Gastroesophageal sphincter (tissue), 4 donors: ENCODE measurements at regions not wholly inside any gene's neighbourhood (a gene's known extent, or its start where the extent isn't known, plus 50 kb on each side); places are given as distances from the start of the nearest gene placed in this dataset.

Experiments
- ATAC-seq: fragments of 150-250 bp; one replicate; pipeline ENCODE4 v1.9.1; 2016; ENCODE audit warnings: mild to moderate bottlenecking, moderate library complexity
- H3K27ac ChIP-seq, 4 donors: fragments of 200-600 bp; sonication (generic) in 3 of 4; 1 replicate in 3 of 4; 2 replicates in 1 of 4; pipeline ENCODE4 v1.5.1; 2016 to 2019
- H3K27me3 ChIP-seq: fragments of 200-600 bp; sonication (generic); one replicate; pipeline ENCODE4 v1.5.1; 2019
- H3K36me3 ChIP-seq, 2 donors: fragments of 200-600 bp; sonication (generic); one replicate each; pipeline ENCODE4 v1.5.1; 2019; ENCODE audit warnings: control low read depth in 1 of 2
- H3K4me1 ChIP-seq, 3 donors: fragments of 200-600 bp; sonication (generic); 1 replicate in 2 of 3; 2 replicates in 1 of 3; pipeline ENCODE4 v1.5.1; 2016 to 2019; ENCODE audit warnings: control low read depth in 2 of 3
- H3K4me3 ChIP-seq, 2 donors: fragments of 200-600 bp; sonication (generic); one replicate each; pipeline ENCODE4 v1.5.1; 2019; ENCODE audit warnings: mild to moderate bottlenecking in 1 of 2, moderate library complexity in 1 of 2
- H3K9me3 ChIP-seq, 3 donors: fragments of 200-600 bp; sonication (generic); one replicate each; pipeline ENCODE4 v1.5.1; 2017 to 2019; ENCODE audit warnings: control low read depth in 2 of 3
- EP300 ChIP-seq: sonication (generic); formaldehyde crosslinking; IDR thresholded peaks from one replicate; pipeline ENCODE4 v1.6.1; 2017; ENCODE audit warnings: antibody characterized with exemption, mild to moderate bottlenecking
- POLR2A ChIP-seq, 2 donors: fragments of 450-650 bp; IDR thresholded peaks; one replicate each; pipeline ENCODE4 v1.6.1; 2017; ENCODE audit warnings: antibody characterized with exemption in 2 of 2, mild to moderate bottlenecking in 2 of 2, moderate library complexity in 1 of 2
- POLR2AphosphoS5 ChIP-seq: sonication (generic); formaldehyde crosslinking; IDR thresholded peaks from one replicate; pipeline ENCODE4 v1.6.1; 2017; ENCODE audit warnings: antibody characterized with exemption
- WGBS, 2 donors: methylation state at CpG; one replicate each; pipeline ENCODE4 v1.1.5; 2018; ENCODE audit warnings: low coverage in 1 of 2; 5-methylcytosine and 5-hydroxymethylcytosine counted together
- TF ChIP-seq, protein P1 (sequence below), 4 experiments: fragments of 200-600 bp in 2 of 4; fragments of 450-650 bp in 2 of 4; sonication (generic) in 1 of 4; IDR thresholded peaks; one replicate each; pipeline ENCODE4 v1.5.1; 2017 to 2019; ENCODE audit warnings: antibody characterized with exemption in 4 of 4, mild to moderate bottlenecking in 2 of 4, moderate library complexity in 2 of 4

- no peak overlapping the region for H3K27ac ChIP-seq
- no peaks in the 10 kb centered on the region for H3K4me1 ChIP-seq
- H3K27me3 ChIP-seq, result no peaks in the 10 kb centered on the region
- ATAC-seq, result no peak
- peaks cover 0 to 8% (median 0%) of the 10 kb centered on the region in 3 donors for H3K9me3 ChIP-seq
- no peak for TF ChIP-seq EP300
- H3K4me3 ChIP-seq, result no peak overlapping the region
- WGBS, 2 donors, result 89% methylated on average over 3 of the region's 5 CpGs; no CpG with 5 or more reads in 1 of the 2 donors
- H3K36me3 ChIP-seq, result no peaks in the 10 kb centered on the region
Observed at GRCh38 chr17:77756028-77756427, 202.5 kb upstream of the TNRC6C start.

GRCh38 chr17:77756846-77757560 is 201.5 kb upstream of the TNRC6C start:
- H3K36me3 ChIP-seq, result no peaks in the 10 kb centered on the region
- no peak overlapping the region for H3K4me3 ChIP-seq
- ATAC-seq, result no peak
- TF ChIP-seq EP300, result no peak
- no peak for TF ChIP-seq POLR2AphosphoS5
- TF ChIP-seq POLR2A (IDR thresholded peaks at IDR 0.05), result no peak
- TF ChIP-seq, protein P1, sequence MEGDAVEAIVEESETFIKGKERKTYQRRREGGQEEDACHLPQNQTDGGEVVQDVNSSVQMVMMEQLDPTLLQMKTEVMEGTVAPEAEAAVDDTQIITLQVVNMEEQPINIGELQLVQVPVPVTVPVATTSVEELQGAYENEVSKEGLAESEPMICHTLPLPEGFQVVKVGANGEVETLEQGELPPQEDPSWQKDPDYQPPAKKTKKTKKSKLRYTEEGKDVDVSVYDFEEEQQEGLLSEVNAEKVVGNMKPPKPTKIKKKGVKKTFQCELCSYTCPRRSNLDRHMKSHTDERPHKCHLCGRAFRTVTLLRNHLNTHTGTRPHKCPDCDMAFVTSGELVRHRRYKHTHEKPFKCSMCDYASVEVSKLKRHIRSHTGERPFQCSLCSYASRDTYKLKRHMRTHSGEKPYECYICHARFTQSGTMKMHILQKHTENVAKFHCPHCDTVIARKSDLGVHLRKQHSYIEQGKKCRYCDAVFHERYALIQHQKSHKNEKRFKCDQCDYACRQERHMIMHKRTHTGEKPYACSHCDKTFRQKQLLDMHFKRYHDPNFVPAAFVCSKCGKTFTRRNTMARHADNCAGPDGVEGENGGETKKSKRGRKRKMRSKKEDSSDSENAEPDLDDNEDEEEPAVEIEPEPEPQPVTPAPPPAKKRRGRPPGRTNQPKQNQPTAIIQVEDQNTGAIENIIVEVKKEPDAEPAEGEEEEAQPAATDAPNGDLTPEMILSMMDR (IDR thresholded peaks at IDR 0.05), result no peak
- H3K27me3 ChIP-seq, result no peaks in the 10 kb centered on the region
- no peak overlapping the region for H3K27ac ChIP-seq
- no peaks in the 10 kb centered on the region for H3K4me1 ChIP-seq
- WGBS, 2 donors, result 20 to 65% methylated on average over 1 to 5 of the region's 10 CpGs
- peaks cover 0 to 8% (median 0%) of the 10 kb centered on the region in 3 donors for H3K9me3 ChIP-seq

GRCh38 chr17:77757561-77757898 is 201.0 kb upstream of the TNRC6C start:
- 67 to 73% methylated on average over 1 to 7 of the region's 7 CpGs for WGBS, 2 donors
- H3K9me3 ChIP-seq, result peaks cover 0 to 8% (median 0%) of the 10 kb centered on the region in 3 donors
- H3K4me3 ChIP-seq, result no peak overlapping the region
- TF ChIP-seq POLR2AphosphoS5 (no peak), POLR2A (IDR thresholded peaks at IDR 0.05) (no peak), EP300 (no peak)
- TF ChIP-seq, protein P1 (IDR thresholded peaks at IDR 0.05), result no peak
- H3K27me3 ChIP-seq, result no peaks in the 10 kb centered on the region
- H3K4me1 ChIP-seq, result no peaks in the 10 kb centered on the region
- no peak for ATAC-seq
- H3K27ac ChIP-seq, result no peak overlapping the region
- no peaks in the 10 kb centered on the region for H3K36me3 ChIP-seq

- WGBS, 2 donors, result 70 to 71% methylated on average over 3 to 6 of the region's 6 CpGs
- no peak for TF ChIP-seq POLR2A (IDR thresholded peaks at IDR 0.05)
- H3K36me3 ChIP-seq, result no peaks in the 10 kb centered on the region
Observed at GRCh38 chr17:77763023-77763422, 195.5 kb upstream of the TNRC6C start.

DNA sequence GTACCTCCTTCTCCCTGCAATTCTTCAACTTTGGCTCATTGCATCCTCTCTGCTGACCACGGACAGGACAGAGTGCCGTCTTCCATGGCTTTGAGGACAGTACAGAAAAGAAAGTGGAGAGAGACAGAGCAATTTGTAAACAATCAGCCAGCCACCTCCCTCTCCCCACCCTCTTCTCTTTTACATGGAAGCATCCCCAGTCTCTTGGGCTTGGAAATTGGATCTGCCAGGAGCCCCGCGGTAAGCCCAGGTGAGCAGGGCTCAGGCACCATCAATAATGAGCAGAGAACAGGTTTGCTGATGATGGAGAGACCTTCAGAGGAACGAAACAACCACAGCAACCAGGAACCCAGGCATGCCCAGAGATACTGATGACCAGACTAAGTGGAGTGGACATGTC is 194.9 kb upstream of the TNRC6C start:
- TF ChIP-seq POLR2AphosphoS5 (no peak), POLR2A (IDR thresholded peaks at IDR 0.05) (no peak)
- Histone ChIP-seq H3K27me3 (no peaks in the 10 kb centered on the region), H3K27ac (no peak overlapping the region), H3K4me1 (peaks cover 0 to 8% (median 2%) of the 10 kb centered on the region in 3 donors), H3K36me3 (no peaks in the 10 kb centered on the region), H3K4me3 (no peak overlapping the region), H3K9me3 (no peaks in the 10 kb centered on the region)
- WGBS, 2 donors, result 70 to 100% methylated on average over 1 to 5 of the region's 5 CpGs
- ATAC-seq, result no peak

More at GRCh38 chr17:77763023-77763422, 195.5 kb upstream of the TNRC6C start:
- no peak overlapping the region for H3K4me3 ChIP-seq
- no peak for ATAC-seq
- H3K27me3 ChIP-seq, result no peaks in the 10 kb centered on the region
- H3K27ac ChIP-seq, result no peak overlapping the region
- H3K4me1 ChIP-seq, result peaks cover 0 to 3% (median 0%) of the 10 kb centered on the region in 3 donors
- no peaks in the 10 kb centered on the region for H3K9me3 ChIP-seq

GRCh38 chr17:77765292-77765691 is 193.2 kb upstream of the TNRC6C start:
- no peak overlapping the region for H3K27ac ChIP-seq
- H3K4me1 ChIP-seq, result peaks cover 0 to 13% (median 4%) of the 10 kb centered on the region in 3 donors
- H3K36me3 ChIP-seq, result no peaks in the 10 kb centered on the region
- no peak for ATAC-seq
- TF ChIP-seq POLR2AphosphoS5, result no peak
- TF ChIP-seq, protein P1 (IDR thresholded peaks at IDR 0.05), result no peak
- no peak for TF ChIP-seq EP300
- no peak overlapping the region for H3K4me3 ChIP-seq
- H3K9me3 ChIP-seq, result no peaks in the 10 kb centered on the region
- WGBS, 2 donors, result 92 to 100% methylated on average over 1 of the region's 1 CpG
- H3K27me3 ChIP-seq, result no peaks in the 10 kb centered on the region
